ENCODE measurements at regions not wholly inside any gene's neighbourhood (a gene's known extent, or its start where the extent isn't known, plus 50 kb on each side); places are given as distances from the start of the nearest gene placed in this dataset.

GRCh38 chr20:6492271-6493055, 275.0 kb upstream of the BMP2 start:
- DNase-seq (ENCODE audit: low spot score) = peak; percentile 12

- no peak for DNase-seq (ENCODE audit: low spot score)
Observed at GRCh38 chr20:6490849-6491248, 276.6 kb upstream of the BMP2 start.

- no peak for DNase-seq (ENCODE audit: low spot score)
Observed at GRCh38 chr20:6489361-6490171, 277.9 kb upstream of the BMP2 start.

GRCh38 chr20:6485351-6485750, 282.1 kb upstream of the BMP2 start:
- DNase-seq (ENCODE audit: low spot score) = no peak

- DNase-seq (ENCODE audit: low spot score) = no peak
Observed at GRCh38 chr20:6483727-6484126, 283.8 kb upstream of the BMP2 start.

- DNase-seq (ENCODE audit: low spot score) = no peak
Observed at GRCh38 chr20:6482486-6482885, 285.0 kb upstream of the BMP2 start.

GRCh38 chr20:6480328-6481200, 286.9 kb upstream of the BMP2 start:
- DNase-seq (ENCODE audit: low spot score) = no peak

GRCh38 chr20:6473197-6473596, 294.3 kb upstream of the BMP2 start:
- DNase-seq (ENCODE audit: low spot score) = no peak

GRCh38 chr20:6471871-6472270, 295.6 kb upstream of the BMP2 start:
- no peak for DNase-seq (ENCODE audit: low spot score)

- no peak for DNase-seq (ENCODE audit: low spot score)
Observed at GRCh38 chr20:6471110-6471647, 296.3 kb upstream of the BMP2 start.

- no peak for DNase-seq (ENCODE audit: low spot score)
Observed at GRCh38 chr20:6469695-6470094, 297.8 kb upstream of the BMP2 start.

GRCh38 chr20:6468423-6469116, 298.9 kb upstream of the BMP2 start:
- no peak for DNase-seq (ENCODE audit: low spot score)

- DNase-seq (ENCODE audit: low spot score) = no peak
Observed at GRCh38 chr20:6467562-6467961, 299.9 kb upstream of the BMP2 start.

- DNase-seq (ENCODE audit: low spot score) = no peak
Observed at GRCh38 chr20:6466075-6466810, 301.2 kb upstream of the BMP2 start.

- no peak for DNase-seq (ENCODE audit: low spot score)
Observed at GRCh38 chr20:6450841-6451240, 316.6 kb upstream of the BMP2 start.

GRCh38 chr20:6440443-6440799, 317.6 kb upstream of the FERMT1 start:
- no peak for DNase-seq (ENCODE audit: low spot score)

- no peak for DNase-seq (ENCODE audit: low spot score)
Observed at GRCh38 chr20:6439737-6440442, 317.1 kb upstream of the FERMT1 start.

- DNase-seq (ENCODE audit: low spot score) = no peak
Observed at GRCh38 chr20:6434131-6434530, 311.3 kb upstream of the FERMT1 start.

- DNase-seq (ENCODE audit: low spot score) = no peak
Observed at GRCh38 chr20:6430381-6430780, 307.6 kb upstream of the FERMT1 start.

GRCh38 chr20:6426287-6426891, 303.6 kb upstream of the FERMT1 start:
- DNase-seq (ENCODE audit: low spot score) = no peak
